ENCODE measurements at regions not wholly inside any gene's neighbourhood (a gene's known extent, or its start where the extent isn't known, plus 50 kb on each side); places are given as distances from the start of the nearest gene placed in this dataset.
"Not testable (repeated sequence)": the region's sequence is repeated elsewhere in the genome, so short reads cannot be mapped to it uniquely, and the experiment has no call there.

GRCh38 chr13:66154354-66154753 is 1075.8 kb downstream of the PCDH9 start:
- no peak for DNase-seq (ENCODE audit: low spot score)

- no peak for DNase-seq (ENCODE audit: low spot score)
Observed at GRCh38 chr13:66152596-66152995, 1077.5 kb downstream of the PCDH9 start.

GRCh38 chr13:66144357-66144756 is 1085.8 kb downstream of the PCDH9 start:
- DNase-seq (ENCODE audit: low spot score): not testable (repeated sequence)

GRCh38 chr13:66139701-66140100 is 1090.4 kb downstream of the PCDH9 start:
- no peak for DNase-seq (ENCODE audit: low spot score)

GRCh38 chr13:66139250-66139649 is 1090.9 kb downstream of the PCDH9 start:
- no peak for DNase-seq (ENCODE audit: low spot score)

- DNase-seq (ENCODE audit: low spot score): no peak
Observed at GRCh38 chr13:66138172-66138811, 1091.8 kb downstream of the PCDH9 start.

- no peak for DNase-seq (ENCODE audit: low spot score)
Observed at GRCh38 chr13:66137384-66137783, 1092.8 kb downstream of the PCDH9 start.

- no peak for DNase-seq (ENCODE audit: low spot score)
Observed at GRCh38 chr13:66128692-66129269, 1101.4 kb downstream of the PCDH9 start.

GRCh38 chr13:66128201-66128600 is 1101.9 kb downstream of the PCDH9 start:
- no peak for DNase-seq (ENCODE audit: low spot score)

- no peak for DNase-seq (ENCODE audit: low spot score)
Observed at GRCh38 chr13:66117563-66117962, 1112.6 kb downstream of the PCDH9 start.

GRCh38 chr13:66113882-66114526 is 1116.1 kb downstream of the PCDH9 start:
- DNase-seq (ENCODE audit: low spot score): no peak

- DNase-seq (ENCODE audit: low spot score): no peak
Observed at GRCh38 chr13:66111628-66112027, 1118.5 kb downstream of the PCDH9 start.

- DNase-seq (ENCODE audit: low spot score): no peak
Observed at GRCh38 chr13:66106246-66106645, 1123.9 kb downstream of the PCDH9 start.

- DNase-seq (ENCODE audit: low spot score): no peak
Observed at GRCh38 chr13:66102864-66103263, 1127.3 kb downstream of the PCDH9 start.

GRCh38 chr13:66099825-66100224 is 1130.3 kb downstream of the PCDH9 start:
- no peak for DNase-seq (ENCODE audit: low spot score)

GRCh38 chr13:66098931-66099628 is 1131.1 kb downstream of the PCDH9 start:
- DNase-seq (ENCODE audit: low spot score): no peak

GRCh38 chr13:66089711-66090110 is 1140.4 kb downstream of the PCDH9 start:
- no peak for DNase-seq (ENCODE audit: low spot score)

GRCh38 chr13:66087269-66087710 is 1142.8 kb downstream of the PCDH9 start:
- no peak for DNase-seq (ENCODE audit: low spot score)

GRCh38 chr13:66077132-66077689 is 1152.9 kb downstream of the PCDH9 start:
- DNase-seq (ENCODE audit: low spot score): no peak

GRCh38 chr13:66076417-66076816 is 1153.7 kb downstream of the PCDH9 start:
- DNase-seq (ENCODE audit: low spot score): no peak

GRCh38 chr13:66074018-66074615 is 1156.0 kb downstream of the PCDH9 start:
- no peak for DNase-seq (ENCODE audit: low spot score)

- not testable (repeated sequence) for DNase-seq (ENCODE audit: low spot score)
Observed at GRCh38 chr13:66072097-66072496, 1158.0 kb downstream of the PCDH9 start.

Data from SK-N-DZ (cell line).